B cell (primary cell): ENCODE measurements at regions not wholly inside any gene's neighbourhood (a gene's known extent, or its start where the extent isn't known, plus 50 kb on each side); places are given as distances from the start of the nearest gene placed in this dataset.
"Not testable (repeated sequence)": the region's sequence is repeated elsewhere in the genome, so short reads cannot be mapped to it uniquely, and the experiment has no call there.

Source experiments
- ATAC-seq: fragments of 200-7000 bp; cut with Tn5 transposase; one replicate; pipeline ENCODE4 v1.10.0; 2021; ENCODE audit warnings: low read depth, mild to moderate bottlenecking, moderate number of reproducible peaks, moderate library complexity
- CTCF ChIA-PET: fragments of 350-600 bp; sonication (Branson Sonifier 250); formaldehyde crosslinking; loops from one replicate; lab custom pipeline; 2021; ENCODE audit warnings: antibody characterized with exemption, inconsistent platforms; lab: Charles Lee
- POLR2A ChIA-PET: fragments of 350-600 bp; sonication (Branson Sonifier 250); formaldehyde crosslinking; loops from one replicate; lab custom pipeline; 2021; ENCODE audit warnings: antibody characterized with exemption; lab: Charles Lee
- DNase-seq: peaks from one replicate; pipeline ENCODE4 v3.0.0; 2013
- H2AFZ ChIP-seq: 2 replicates; pipeline ENCODE4 v1.6.1; 2012; ENCODE audit warnings: mild to moderate bottlenecking, low read depth, low read length; ENCODE audit not compliant: insufficient read depth, poor library complexity, severe bottlenecking
- H3K27ac ChIP-seq, 2 donors: 1 replicate in 1 of 2; 2 replicates in 1 of 2; pipeline ENCODE4 v1.5.1; 2012 to 2013; ENCODE audit warnings: low read length in 2 of 2, mild to moderate bottlenecking in 2 of 2, moderate library complexity in 1 of 2
- H3K27me3 ChIP-seq, 4 experiments: fragments of 200-600 bp in 1 of 4; sonication (generic) in 1 of 4; replicated peaks in 1 of 4; 1 replicate in 2 of 4; 2 replicates in 2 of 4; pipeline versions ENCODE4 v1.6.1 to v1.7.0; 2013 to 2016; ENCODE audit warnings: low read length in 3 of 4, mild to moderate bottlenecking in 2 of 4, mixed read lengths in 1 of 4, moderate library complexity in 1 of 4; ENCODE audit not compliant: insufficient read depth in 4 of 4, control insufficient read depth in 3 of 4; ENCODE audit errors: control extremely low read depth in 1 of 4
- H3K36me3 ChIP-seq, 2 experiments: replicated peaks in 1 of 2; 1 replicate in 1 of 2; 2 replicates in 1 of 2; pipeline versions ENCODE4 v1.6.1 to v1.7.1; 2013; ENCODE audit warnings: low read length in 1 of 2; ENCODE audit not compliant: insufficient read depth in 2 of 2, control insufficient read depth in 1 of 2; ENCODE audit errors: control extremely low read depth in 1 of 2, extremely low read depth in 1 of 2
- H3K4me1 ChIP-seq, 2 donors: fragments of 200-600 bp in 1 of 2; sonication (generic) in 1 of 2; 1 replicate in 1 of 2; 2 replicates in 1 of 2; pipeline versions ENCODE4 v1.5.1 to v1.6.1; 2013 to 2017; ENCODE audit warnings: low read length in 2 of 2; ENCODE audit not compliant: control insufficient read depth in 2 of 2, insufficient read depth in 2 of 2
- H3K4me2 ChIP-seq: replicated peaks from 2 replicates; pipeline ENCODE3; 2012; ENCODE audit warnings: mild to moderate bottlenecking, low read depth, low read length; ENCODE audit not compliant: poor library complexity, severe bottlenecking
- H3K4me3 ChIP-seq, 5 experiments: fragments of 200-600 bp in 1 of 5; sonication (generic) in 1 of 5; 1 replicate in 3 of 5; 2 replicates in 2 of 5; pipeline versions ENCODE4 v1.5.1 to v1.7.0; 2011 to 2016; ENCODE audit warnings: low read length in 4 of 5, mild to moderate bottlenecking in 4 of 5, low read depth in 2 of 5, control low read depth in 1 of 5, moderate library complexity in 1 of 5; ENCODE audit not compliant: insufficient read depth in 1 of 5; ENCODE audit errors: control extremely low read depth in 1 of 5, extremely low read depth in 1 of 5
- H3K79me2 ChIP-seq: fragments of 200-600 bp; sonication (generic); one replicate; pipeline ENCODE4 v1.6.0; 2016; ENCODE audit warnings: low read length; ENCODE audit not compliant: control insufficient read depth, insufficient read depth
- H3K9ac ChIP-seq: fragments of 200-600 bp; sonication (generic); 2 replicates; pipeline ENCODE4 v1.6.1; 2017; ENCODE audit warnings: mild to moderate bottlenecking, low read length, moderate library complexity
- H3K9me3 ChIP-seq, 3 donors: one replicate each; pipeline versions ENCODE4 v1.6.1 to v1.7.1; 2013; ENCODE audit warnings: low read length in 2 of 3; ENCODE audit not compliant: control insufficient read depth in 2 of 3, insufficient read depth in 1 of 3; ENCODE audit errors: control extremely low read depth in 1 of 3
- H4K20me1 ChIP-seq: 2 replicates; pipeline ENCODE4 v1.6.0; 2012; ENCODE audit warnings: mild to moderate bottlenecking, low read length; ENCODE audit not compliant: insufficient read depth, control insufficient read depth, poor library complexity, severe bottlenecking
- H3K27ac Mint-ChIP-seq: one replicate; pipeline ENCODE4 v1.8.0; 2021; ENCODE audit warnings: mixed read lengths
- H3K27me3 Mint-ChIP-seq: one replicate; pipeline ENCODE4 v1.8.0; 2021; ENCODE audit warnings: mixed read lengths
- H3K4me1 Mint-ChIP-seq: one replicate; pipeline ENCODE4 v1.8.0; 2021; ENCODE audit warnings: mixed read lengths
- H3K4me3 Mint-ChIP-seq: one replicate; pipeline ENCODE4 v1.8.0; 2021; ENCODE audit warnings: mixed read lengths
- H3K9me3 Mint-ChIP-seq: one replicate; pipeline ENCODE4 v1.8.0; 2022; ENCODE audit warnings: mixed read lengths; ENCODE audit not compliant: insufficient read depth
- EZH2 ChIP-seq: IDR thresholded peaks from 2 replicates; pipeline ENCODE4 v1.6.1; 2012; ENCODE audit warnings: borderline replicate concordance, low read depth, mild to moderate bottlenecking, moderate library complexity, low read length; ENCODE audit not compliant: insufficient read depth, poor library complexity, severe bottlenecking
- WGBS: methylation state at CpG from one replicate; pipeline ENCODE4 v1.1.5; 2013; ENCODE audit warnings: missing lambda C conversion rate; ENCODE audit not compliant: insufficient coverage; 5-methylcytosine and 5-hydroxymethylcytosine counted together
- intact Hi-C: fragments of 100-400 bp; cut with micrococcal nuclease; formaldehyde crosslinking; loops from one replicate; pipeline ENCODE4 v1.10.0; 2022
- TF ChIP-seq, protein P1 (sequence below): fragments of 200-600 bp; IDR thresholded peaks from one replicate; pipeline ENCODE4 v1.8.0; 2022; ENCODE audit warnings: antibody characterized with exemption, mild to moderate bottlenecking

DNA sequence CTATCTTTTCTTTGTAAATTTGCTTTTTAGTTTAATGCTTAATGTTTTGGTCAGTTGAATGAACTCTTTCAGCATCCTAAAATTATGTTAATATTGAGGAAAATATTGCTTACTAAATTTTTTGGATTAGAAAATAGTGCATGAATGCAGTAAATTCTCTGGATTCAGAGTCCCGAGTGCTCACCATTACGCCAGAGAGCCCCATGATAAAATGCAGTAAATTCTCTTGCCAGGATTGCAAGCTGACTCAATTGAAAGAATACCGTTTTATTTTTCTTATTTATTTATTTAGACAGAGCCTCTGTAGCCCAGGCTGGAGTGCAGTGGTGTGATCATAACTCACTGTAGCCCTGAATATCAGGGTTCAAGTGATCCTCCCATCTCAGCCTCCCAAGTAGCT lies 60.9 kb upstream of the ENPEP start:
- intact Hi-C loops: no loop called here
- ATAC-seq (no peak), DNase-seq (no peak)
- no peaks in the 10 kb centered on the region for H3K4me1 Mint-ChIP-seq
- no peak overlapping the region for H3K4me2 ChIP-seq
- H4K20me1 ChIP-seq: no peaks in the 10 kb centered on the region
- TF ChIP-seq, protein P1, sequence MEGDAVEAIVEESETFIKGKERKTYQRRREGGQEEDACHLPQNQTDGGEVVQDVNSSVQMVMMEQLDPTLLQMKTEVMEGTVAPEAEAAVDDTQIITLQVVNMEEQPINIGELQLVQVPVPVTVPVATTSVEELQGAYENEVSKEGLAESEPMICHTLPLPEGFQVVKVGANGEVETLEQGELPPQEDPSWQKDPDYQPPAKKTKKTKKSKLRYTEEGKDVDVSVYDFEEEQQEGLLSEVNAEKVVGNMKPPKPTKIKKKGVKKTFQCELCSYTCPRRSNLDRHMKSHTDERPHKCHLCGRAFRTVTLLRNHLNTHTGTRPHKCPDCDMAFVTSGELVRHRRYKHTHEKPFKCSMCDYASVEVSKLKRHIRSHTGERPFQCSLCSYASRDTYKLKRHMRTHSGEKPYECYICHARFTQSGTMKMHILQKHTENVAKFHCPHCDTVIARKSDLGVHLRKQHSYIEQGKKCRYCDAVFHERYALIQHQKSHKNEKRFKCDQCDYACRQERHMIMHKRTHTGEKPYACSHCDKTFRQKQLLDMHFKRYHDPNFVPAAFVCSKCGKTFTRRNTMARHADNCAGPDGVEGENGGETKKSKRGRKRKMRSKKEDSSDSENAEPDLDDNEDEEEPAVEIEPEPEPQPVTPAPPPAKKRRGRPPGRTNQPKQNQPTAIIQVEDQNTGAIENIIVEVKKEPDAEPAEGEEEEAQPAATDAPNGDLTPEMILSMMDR: no peak
- TF ChIP-seq EZH2: no peak
- CTCF ChIA-PET: no interaction called here
- no peaks in the 10 kb centered on the region for H3K79me2 ChIP-seq
- no peak overlapping the region for H3K4me3 ChIP-seq
- H3K36me3 ChIP-seq: no peaks in the 10 kb centered on the region
- no peak overlapping the region for H3K27ac ChIP-seq
- H3K9ac ChIP-seq: no peak overlapping the region
- H3K27me3 ChIP-seq: no peaks in the 10 kb centered on the region
- H3K9me3 ChIP-seq: peaks cover 0 to 9% (median 0%) of the 10 kb centered on the region in 3 donors
- peaks cover 3% of the 10 kb centered on the region for H3K9me3 Mint-ChIP-seq
- H3K4me1 ChIP-seq: no peaks in the 10 kb centered on the region
- peaks cover 8% of the 10 kb centered on the region for H3K27me3 Mint-ChIP-seq
- no peak overlapping the region for H3K27ac Mint-ChIP-seq
- no CpG with 5 or more reads among the region's 3 CpGs for WGBS
- no peak overlapping the region for H3K4me3 Mint-ChIP-seq
- POLR2A ChIA-PET: no interaction called here
- no peak overlapping the region for H2AFZ ChIP-seq

DNA sequence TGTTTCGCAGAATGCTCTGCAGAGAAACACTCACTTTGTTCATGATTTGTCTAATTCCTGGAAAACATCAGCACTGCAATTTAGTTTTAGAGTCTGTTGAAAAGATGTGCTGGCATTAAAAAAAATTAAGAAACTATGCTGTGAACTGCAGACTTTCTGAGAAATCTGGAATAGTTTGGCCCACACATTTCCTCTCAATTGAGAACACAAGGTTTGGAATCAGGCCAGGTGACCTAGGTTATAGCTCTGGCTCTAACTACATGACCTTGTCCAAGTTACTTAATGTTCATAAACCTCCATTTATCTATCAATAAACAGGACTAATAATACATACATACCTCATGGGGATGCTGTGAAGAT lies 61.4 kb upstream of the ENPEP start:
- Histone ChIP-seq H3K9ac (no peak overlapping the region), H3K4me2 (no peak overlapping the region), H3K79me2 (no peaks in the 10 kb centered on the region), H3K36me3 (no peaks in the 10 kb centered on the region), H3K27me3 (no peaks in the 10 kb centered on the region), H2AFZ (no peak overlapping the region), H3K4me3 (no peak overlapping the region), H4K20me1 (no peaks in the 10 kb centered on the region), H3K27ac (no peak overlapping the region), H3K4me1 (no peaks in the 10 kb centered on the region), H3K9me3 (peaks cover 0 to 9% (median 0%) of the 10 kb centered on the region in 3 donors)
- peaks cover 3% of the 10 kb centered on the region for H3K9me3 Mint-ChIP-seq
- no CpG with 5 or more reads among the region's 1 CpG for WGBS
- ChIA-PET CTCF (no interaction called here), POLR2A (no interaction called here)
- no peak for TF ChIP-seq EZH2
- TF ChIP-seq, protein P1: no peak
- H3K4me3 Mint-ChIP-seq: no peak overlapping the region
- no peak for ATAC-seq
- intact Hi-C loops: no loop called here
- DNase-seq: no peak
- H3K4me1 Mint-ChIP-seq: no peaks in the 10 kb centered on the region
- H3K27ac Mint-ChIP-seq: no peak overlapping the region
- H3K27me3 Mint-ChIP-seq: peaks cover 8% of the 10 kb centered on the region

DNA sequence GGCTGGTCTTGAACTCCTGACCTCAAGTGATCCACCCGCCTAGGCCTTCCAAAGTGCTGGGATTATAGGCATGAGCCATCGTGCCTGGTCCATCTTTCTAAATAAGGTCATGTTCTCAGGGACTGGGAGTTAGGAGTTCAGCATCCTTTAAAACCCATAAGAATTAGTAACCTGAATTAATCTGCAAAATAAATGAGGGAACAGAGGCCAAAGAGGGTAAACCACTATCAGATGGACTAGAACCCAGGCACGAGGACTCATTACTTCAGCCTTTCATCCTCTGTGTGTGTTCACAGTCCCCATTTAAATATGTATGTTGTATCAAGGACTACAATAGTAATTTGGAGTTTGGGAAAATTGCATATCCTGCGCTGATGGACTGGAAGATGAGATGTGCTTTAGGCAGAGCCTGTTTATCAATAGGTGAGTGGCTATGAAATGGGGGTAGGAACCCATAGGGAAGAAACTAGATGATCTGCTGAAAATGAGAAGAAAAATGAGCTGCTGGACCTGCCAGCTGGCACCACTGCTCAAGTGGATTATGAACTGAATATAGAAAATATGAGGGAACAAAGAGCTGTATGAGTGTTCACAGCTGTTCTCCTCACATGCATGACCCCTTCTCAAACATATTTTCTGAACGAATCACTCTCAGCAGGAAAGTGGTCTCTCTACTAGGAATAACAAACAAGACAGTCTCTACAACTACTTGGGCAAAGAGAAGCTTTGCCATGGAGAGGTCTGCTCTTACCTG lies 62.0 kb upstream of the ENPEP start:
- ATAC-seq, DNase-seq, H3K27ac Mint-ChIP-seq, H3K4me1 Mint-ChIP-seq, H3K4me3 ChIP-seq, H3K9ac ChIP-seq, H3K27me3 ChIP-seq, H4K20me1 ChIP-seq, intact Hi-C loops, H3K9me3 Mint-ChIP-seq, H3K79me2 ChIP-seq, H3K4me2 ChIP-seq, CTCF ChIA-PET, H3K36me3 ChIP-seq, H3K27ac ChIP-seq, H3K27me3 Mint-ChIP-seq, H3K4me3 Mint-ChIP-seq, H3K9me3 ChIP-seq, H3K4me1 ChIP-seq, POLR2A ChIA-PET, H2AFZ ChIP-seq: not testable (repeated sequence)
- 73% methylated on average over 1 of the region's 5 CpGs for WGBS
